Muscle layer of duodenum (tissue), 2 donors: ENCODE measurements at regions not wholly inside any gene's neighbourhood (a gene's known extent, or its start where the extent isn't known, plus 50 kb on each side); places are given as distances from the start of the nearest gene placed in this dataset.
"Not testable (repeated sequence)": the region's sequence is repeated elsewhere in the genome, so short reads cannot be mapped to it uniquely, and the experiment has no call there.

ENCODE experiments used
- H3K27ac ChIP-seq: one replicate; pipeline ENCODE4 v1.7.0; 2013; ENCODE audit warnings: mild to moderate bottlenecking, low read length
- H3K27me3 ChIP-seq: one replicate; pipeline ENCODE4 v1.7.0; 2013; ENCODE audit warnings: low read depth, mild to moderate bottlenecking, control low read depth, low read length
- H3K36me3 ChIP-seq, 2 donors: one replicate each; pipeline ENCODE4 v1.7.0; 2013; ENCODE audit warnings: low read length in 2 of 2, control low read depth in 1 of 2, mild to moderate bottlenecking in 1 of 2; ENCODE audit not compliant: insufficient read depth in 2 of 2, control insufficient read depth in 1 of 2
- H3K4me1 ChIP-seq, 2 donors: one replicate each; pipeline ENCODE4 v1.7.0; 2013; ENCODE audit warnings: low read length in 2 of 2, mild to moderate bottlenecking in 2 of 2, control low read depth in 1 of 2, moderate library complexity in 1 of 2; ENCODE audit not compliant: insufficient read depth in 2 of 2, control insufficient read depth in 1 of 2
- H3K4me3 ChIP-seq, 2 donors: one replicate each; pipeline ENCODE4 v1.7.0; 2013; ENCODE audit warnings: low read length in 2 of 2, low read depth in 1 of 2, mild to moderate bottlenecking in 1 of 2
- H3K9me3 ChIP-seq, 2 donors: one replicate each; pipeline ENCODE4 v1.7.0; 2013; ENCODE audit warnings: low read length in 2 of 2, control low read depth in 1 of 2, mild to moderate bottlenecking in 1 of 2; ENCODE audit not compliant: control insufficient read depth in 1 of 2
- donor health status: healthy.

GRCh38 chr11:86164106-86164505 is 80.4 kb upstream of the EED start:
- Histone ChIP-seq H3K4me1 (peaks cover 15 to 29% of the 10 kb centered on the region in 2 donors), H3K4me3 (no peak overlapping the region), H3K9me3 (no peaks in the 10 kb centered on the region), H3K36me3 (no peaks in the 10 kb centered on the region), H3K27me3 (no peaks in the 10 kb centered on the region), H3K27ac (no peak overlapping the region)

- not testable (repeated sequence) for H3K36me3 ChIP-seq, H3K27me3 ChIP-seq, H3K27ac ChIP-seq, H3K4me3 ChIP-seq, H3K9me3 ChIP-seq
- H3K4me1 ChIP-seq, result peaks cover 15 to 29% of the 10 kb centered on the region in 2 donors
Observed at GRCh38 chr11:86163221-86163876, 81.2 kb upstream of the EED start.

GRCh38 chr11:86162239-86162638 is 82.3 kb upstream of the EED start:
- H3K27ac ChIP-seq, result peak overlapping the region; percentile 40

GRCh38 chr11:86161837-86162236 is 82.7 kb upstream of the EED start:
- H3K4me1 ChIP-seq, result peaks cover 15 to 29% of the 10 kb centered on the region in 2 donors
- H3K27me3 ChIP-seq, result no peaks in the 10 kb centered on the region
- peak overlapping the region; percentile 40 for H3K27ac ChIP-seq
- no peaks in the 10 kb centered on the region for H3K36me3 ChIP-seq
- no peaks in the 10 kb centered on the region for H3K9me3 ChIP-seq
- H3K4me3 ChIP-seq, result peak overlapping the region in 1 of 2 donors; percentile 15

More at GRCh38 chr11:86162239-86162638, 82.3 kb upstream of the EED start:
- peaks cover 15 to 29% of the 10 kb centered on the region in 2 donors for H3K4me1 ChIP-seq
- no peaks in the 10 kb centered on the region for H3K27me3 ChIP-seq
- peak overlapping the region in 1 of 2 donors; percentile 15 for H3K4me3 ChIP-seq
- H3K9me3 ChIP-seq, result no peaks in the 10 kb centered on the region
- no peaks in the 10 kb centered on the region for H3K36me3 ChIP-seq

GRCh38 chr11:86161336-86161735 is 83.2 kb upstream of the EED start:
- peaks cover 15 to 30% of the 10 kb centered on the region in 2 donors for H3K4me1 ChIP-seq
- peak overlapping the region; percentile 40 for H3K27ac ChIP-seq

GRCh38 chr11:86160541-86161149 is 83.9 kb upstream of the EED start:
- H3K4me1 ChIP-seq, result peaks cover 15 to 34% of the 10 kb centered on the region in 2 donors
- no peak overlapping the region for H3K27ac ChIP-seq
- H3K27me3 ChIP-seq, result no peaks in the 10 kb centered on the region
- no peaks in the 10 kb centered on the region for H3K36me3 ChIP-seq
- H3K4me3 ChIP-seq, result no peak overlapping the region
- H3K9me3 ChIP-seq, result no peaks in the 10 kb centered on the region

More at GRCh38 chr11:86161336-86161735, 83.2 kb upstream of the EED start:
- Histone ChIP-seq H3K4me3 (no peak overlapping the region), H3K9me3 (no peaks in the 10 kb centered on the region), H3K36me3 (no peaks in the 10 kb centered on the region), H3K27me3 (no peaks in the 10 kb centered on the region)

- H3K9me3 ChIP-seq, result no peaks in the 10 kb centered on the region
- no peak overlapping the region for H3K27ac ChIP-seq
- H3K27me3 ChIP-seq, result no peaks in the 10 kb centered on the region
- peaks cover 15 to 34% of the 10 kb centered on the region in 2 donors for H3K4me1 ChIP-seq
- H3K4me3 ChIP-seq, result no peak overlapping the region
- no peaks in the 10 kb centered on the region for H3K36me3 ChIP-seq
Observed at GRCh38 chr11:86159581-86159891, 85.0 kb upstream of the EED start.

GRCh38 chr11:86158704-86159580 is 85.6 kb upstream of the EED start:
- Histone ChIP-seq H3K27me3 (no peaks in the 10 kb centered on the region), H3K27ac (no peak overlapping the region), H3K4me1 (peaks cover 15 to 34% of the 10 kb centered on the region in 2 donors), H3K4me3 (no peak overlapping the region), H3K9me3 (no peaks in the 10 kb centered on the region), H3K36me3 (no peaks in the 10 kb centered on the region)

GRCh38 chr11:86157797-86158378 is 86.7 kb upstream of the EED start:
- no peak overlapping the region for H3K27ac ChIP-seq
- H3K4me1 ChIP-seq, result peaks cover 15 to 31% of the 10 kb centered on the region in 2 donors
- no peak overlapping the region for H3K4me3 ChIP-seq
- no peaks in the 10 kb centered on the region for H3K9me3 ChIP-seq
- H3K36me3 ChIP-seq, result no peaks in the 10 kb centered on the region
- H3K27me3 ChIP-seq, result no peaks in the 10 kb centered on the region

- no peak overlapping the region for H3K27ac ChIP-seq
- H3K4me1 ChIP-seq, result peaks cover 21 to 30% of the 10 kb centered on the region in 2 donors
- H3K9me3 ChIP-seq, result no peaks in the 10 kb centered on the region
- H3K4me3 ChIP-seq, result no peak overlapping the region
- no peaks in the 10 kb centered on the region for H3K27me3 ChIP-seq
- H3K36me3 ChIP-seq, result peaks cover 0 to 4% of the 10 kb centered on the region in 2 donors
Observed at GRCh38 chr11:86156397-86156955, 87.6 kb upstream of the PICALM start.
